Thyroid gland (tissue), 4 donors: ENCODE measurements at regions not wholly inside any gene's neighbourhood (a gene's known extent, or its start where the extent isn't known, plus 50 kb on each side); places are given as distances from the start of the nearest gene placed in this dataset.

Experiments used
- DNase-seq, 2 donors: peaks; one replicate each; pipeline ENCODE4 v3.0.0-alpha.2; 2019
- H3K27ac ChIP-seq, 3 donors: fragments of 200-600 bp; sonication (generic); 1 replicate in 2 of 3; 2 replicates in 1 of 3; pipeline ENCODE4 v1.5.1; 2016 to 2019; ENCODE audit warnings: mild to moderate bottlenecking in 1 of 3, moderate library complexity in 1 of 3
- H3K27me3 ChIP-seq: fragments of 200-600 bp; sonication (generic); one replicate; pipeline ENCODE4 v1.5.1; 2019
- H3K36me3 ChIP-seq, 2 donors: fragments of 200-600 bp; sonication (generic); one replicate each; pipeline ENCODE4 v1.5.1; 2016 to 2019
- H3K4me1 ChIP-seq, 2 donors: fragments of 200-600 bp; sonication (generic); one replicate each; pipeline ENCODE4 v1.5.1; 2017 to 2019
- H3K4me3 ChIP-seq, 3 donors: fragments of 200-600 bp; sonication (generic); replicated peaks in 1 of 3; 1 replicate in 2 of 3; 2 replicates in 1 of 3; pipeline ENCODE4 v1.5.1; 2016; ENCODE audit warnings: mild to moderate bottlenecking in 1 of 3
- H3K9me3 ChIP-seq: fragments of 200-600 bp; sonication (generic); one replicate; pipeline ENCODE4 v1.5.1; 2017
- CTCF ChIP-seq, 6 experiments: fragments of 200-600 bp in 3 of 6; fragments of 450-650 bp in 3 of 6; sonication (generic) in 3 of 6; IDR thresholded peaks; one replicate each; pipeline ENCODE4 v1.5.1; 2016 to 2019; ENCODE audit warnings: antibody characterized with exemption in 6 of 6, mild to moderate bottlenecking in 2 of 6, inconsistent platforms in 1 of 6, moderate library complexity in 1 of 6
- POLR2A ChIP-seq, 2 donors: fragments of 450-650 bp; IDR thresholded peaks; one replicate each; pipeline ENCODE4 v1.6.1; 2017; ENCODE audit warnings: antibody characterized with exemption in 2 of 2, mild to moderate bottlenecking in 2 of 2, moderate library complexity in 1 of 2
- WGBS, 2 donors: methylation state at CpG; one replicate each; pipeline ENCODE4 v1.1.5; 2017; 5-methylcytosine and 5-hydroxymethylcytosine counted together
- intact Hi-C: fragments of 100-400 bp; cut with DNase I; formaldehyde crosslinking; loops from one replicate; pipeline ENCODE4 v1.15.1; 2023

DNA sequence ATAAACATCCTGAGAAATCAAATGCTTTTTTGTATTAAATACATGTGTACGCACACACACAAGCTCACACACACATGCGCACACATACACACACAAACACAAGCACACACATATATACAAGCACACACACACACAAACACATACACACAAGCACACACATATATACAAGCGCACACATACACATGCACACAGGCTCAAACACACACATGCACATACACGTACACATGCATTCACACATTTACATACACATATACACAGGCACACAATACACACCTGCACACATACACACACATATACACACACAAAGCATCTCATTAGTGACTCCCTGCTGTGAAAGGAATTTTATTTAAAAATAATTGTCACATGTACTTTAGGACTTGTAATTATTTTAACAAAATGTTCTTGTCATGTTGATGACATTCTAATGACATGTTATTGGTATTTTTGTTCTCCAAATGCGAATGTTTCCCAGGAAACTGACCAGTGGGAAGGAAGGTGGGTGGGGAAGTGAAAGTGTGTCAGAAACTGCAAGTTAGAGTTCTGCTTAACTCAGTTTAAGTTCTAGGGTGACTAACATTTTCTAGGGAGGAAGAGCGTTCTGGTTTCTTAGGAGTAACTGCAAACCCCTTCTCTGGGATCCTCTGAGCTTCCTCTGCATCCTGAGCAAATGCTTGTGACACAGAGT, 113.9 kb upstream of the ZNF217 start:
- no peaks in the 10 kb centered on the region for H3K27me3 ChIP-seq
- no peaks in the 10 kb centered on the region for H3K36me3 ChIP-seq
- no peak for DNase-seq
- no peak overlapping the region for H3K4me3 ChIP-seq
- WGBS, 2 donors: 77 to 85% methylated on average over 6 of the region's 6 CpGs
- H3K27ac ChIP-seq: peak overlapping the region in 2 of 3 donors; percentile 4 to 49
- H3K9me3 ChIP-seq: no peaks in the 10 kb centered on the region
- TF ChIP-seq CTCF (IDR thresholded peaks at IDR 0.05) (no peak), POLR2A (IDR thresholded peaks at IDR 0.05) (no peak)
- peaks cover 13 to 35% of the 10 kb centered on the region in 2 donors for H3K4me1 ChIP-seq
- intact Hi-C loops: no loop called here

GRCh38 chr20:53706466-53707370, 113.1 kb upstream of the ZNF217 start:
- WGBS, 2 donors: 55 to 57% methylated on average over 6 of the region's 6 CpGs
- Histone ChIP-seq H3K36me3 (no peaks in the 10 kb centered on the region), H3K27ac (peak overlapping the region; percentile 49 to 77 (median 51)), H3K27me3 (no peaks in the 10 kb centered on the region), H3K4me1 (peaks cover 8 to 27% of the 10 kb centered on the region in 2 donors), H3K4me3 (no peak overlapping the region), H3K9me3 (no peaks in the 10 kb centered on the region)
- TF ChIP-seq CTCF (IDR thresholded peaks at IDR 0.05) (no peak), POLR2A (IDR thresholded peaks at IDR 0.05) (no peak)
- DNase-seq: no peak
- intact Hi-C loops: no loop called here

- TF ChIP-seq CTCF (IDR thresholded peaks at IDR 0.05) (no peak), POLR2A (IDR thresholded peaks at IDR 0.05) (no peak)
These were observed 112.4 kb upstream of the ZNF217 start for GRCh38 chr20:53706008-53706465.

DNA sequence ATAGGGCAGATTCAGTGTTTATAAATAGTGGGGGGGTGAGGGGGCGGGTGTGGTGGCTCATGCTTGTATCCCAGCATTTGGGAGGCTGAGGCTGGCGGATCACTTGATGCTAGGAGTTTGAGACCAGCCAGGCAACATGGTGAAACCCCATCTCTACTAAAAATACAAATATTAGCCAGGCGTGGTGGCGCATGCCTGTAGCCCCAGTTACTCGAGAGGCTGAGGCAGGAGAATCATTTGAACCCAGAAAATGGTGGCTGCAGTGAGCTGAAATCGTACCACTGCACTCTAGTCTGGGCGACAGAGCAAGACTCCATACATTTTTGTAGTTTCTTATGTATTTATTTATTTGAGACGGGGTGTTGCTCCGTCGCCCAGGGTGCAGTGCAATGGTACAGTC, 109.0 kb upstream of the ZNF217 start:
- 87 to 94% methylated on average over 10 of the region's 10 CpGs for WGBS, 2 donors
- DNase-seq: no peak
- intact Hi-C loops: no loop called here
- TF ChIP-seq POLR2A (IDR thresholded peaks at IDR 0.05) (no peak), CTCF (IDR thresholded peaks at IDR 0.05) (no peak)
- Histone ChIP-seq H3K4me1 (peaks cover 8 to 22% of the 10 kb centered on the region in 2 donors), H3K27ac (no peak overlapping the region), H3K4me3 (no peak overlapping the region), H3K27me3 (no peaks in the 10 kb centered on the region), H3K9me3 (no peaks in the 10 kb centered on the region), H3K36me3 (no peaks in the 10 kb centered on the region)

More at GRCh38 chr20:53706008-53706465, 112.4 kb upstream of the ZNF217 start:
- no peaks in the 10 kb centered on the region for H3K9me3 ChIP-seq
- no peak overlapping the region for H3K4me3 ChIP-seq
- H3K4me1 ChIP-seq: peaks cover 8 to 23% of the 10 kb centered on the region in 2 donors
- DNase-seq: no peak
- intact Hi-C loops: no loop called here
- H3K27ac ChIP-seq: peak overlapping the region; percentile 49 to 77 (median 51)
- no peaks in the 10 kb centered on the region for H3K27me3 ChIP-seq
- WGBS, 2 donors: 60 to 71% methylated on average over 2 of the region's 2 CpGs
- no peaks in the 10 kb centered on the region for H3K36me3 ChIP-seq

DNA sequence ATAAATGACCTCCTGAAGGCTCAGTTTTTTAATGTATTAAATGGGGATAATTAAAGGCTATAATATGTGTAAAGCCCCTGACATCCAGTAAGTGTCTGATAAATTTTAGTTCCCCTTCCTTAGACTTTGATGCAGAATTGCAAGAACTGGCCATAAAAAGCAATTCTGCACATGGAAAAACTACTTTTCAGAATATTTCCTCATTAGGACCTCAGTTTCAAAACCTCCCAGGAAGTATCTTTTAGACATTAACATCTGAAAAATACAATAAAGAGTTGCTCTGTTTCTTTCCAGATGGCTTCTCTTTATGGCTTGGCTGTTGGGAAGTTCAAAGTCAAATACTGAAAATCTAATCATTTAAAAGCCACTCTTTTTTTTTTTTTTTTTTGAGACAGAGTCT, 106.3 kb upstream of the ZNF217 start:
- intact Hi-C loops: no loop called here
- no peak for DNase-seq
- Histone ChIP-seq H3K4me1 (no peaks in the 10 kb centered on the region), H3K27ac (no peak overlapping the region), H3K4me3 (no peak overlapping the region), H3K9me3 (no peaks in the 10 kb centered on the region), H3K27me3 (no peaks in the 10 kb centered on the region), H3K36me3 (no peaks in the 10 kb centered on the region)
- no peak for TF ChIP-seq POLR2A (IDR thresholded peaks at IDR 0.05)
- TF ChIP-seq CTCF (IDR thresholded peaks at IDR 0.05): no peak
